ENCODE measurements at regions not wholly inside any gene's neighbourhood (a gene's known extent, or its start where the extent isn't known, plus 50 kb on each side); places are given as distances from the start of the nearest gene placed in this dataset.

- no peaks in the 10 kb centered on the region for H3K36me3 ChIP-seq (ENCODE audit: control insufficient read depth, insufficient read depth, low read length)
- no peak overlapping the region for H3K27ac ChIP-seq (ENCODE audit: low read length)
- no peaks in the 10 kb centered on the region for H3K9me3 ChIP-seq (ENCODE audit: control insufficient read depth, insufficient read depth, low read depth, low read length)
- in situ Hi-C loops (cut with HindIII; ENCODE audit: low pct_unique_long_range_greater_than_20kb, low sequenced_read_pairs) (no loop called here), intact Hi-C loops (cut with micrococcal nuclease; ENCODE audit: unreplicated experiment) (no loop called here)
- ChIA-PET POLR2A (no interaction called here), CTCF (interaction anchor here (0.6 kb wide), 1 partner anchor 447 kb away, joined by 4 read pairs; no protein-coding TSS in a partner anchor)
- no peak overlapping the region for H3K4me3 ChIP-seq (ENCODE audit: low read depth in 2 of 2, low read length in 2 of 2)
- peaks cover 42% of the 10 kb centered on the region for H3K4me1 ChIP-seq (ENCODE audit: control insufficient read depth, insufficient read depth, low read length)
- no TSS peak for BruUV-seq (replicated peaks)
- DNase-seq (ENCODE audit: low read depth, low spot score) (no peak), ATAC-seq (no peak)
- TF ChIP-seq POLR2AphosphoS5 (IDR thresholded peaks at IDR 0.05; ENCODE audit: low read depth, low read length) = no peak
- no peak for TF ChIP-seq TCF7L2 (IDR thresholded peaks at IDR 0.05; ENCODE audit: low read depth, low read length)
- no peak for TF ChIP-seq SIN3A (IDR thresholded peaks at IDR 0.05; ENCODE audit: borderline replicate concordance, insufficient read depth, low read depth, low read length)
- TF ChIP-seq, protein P1, sequence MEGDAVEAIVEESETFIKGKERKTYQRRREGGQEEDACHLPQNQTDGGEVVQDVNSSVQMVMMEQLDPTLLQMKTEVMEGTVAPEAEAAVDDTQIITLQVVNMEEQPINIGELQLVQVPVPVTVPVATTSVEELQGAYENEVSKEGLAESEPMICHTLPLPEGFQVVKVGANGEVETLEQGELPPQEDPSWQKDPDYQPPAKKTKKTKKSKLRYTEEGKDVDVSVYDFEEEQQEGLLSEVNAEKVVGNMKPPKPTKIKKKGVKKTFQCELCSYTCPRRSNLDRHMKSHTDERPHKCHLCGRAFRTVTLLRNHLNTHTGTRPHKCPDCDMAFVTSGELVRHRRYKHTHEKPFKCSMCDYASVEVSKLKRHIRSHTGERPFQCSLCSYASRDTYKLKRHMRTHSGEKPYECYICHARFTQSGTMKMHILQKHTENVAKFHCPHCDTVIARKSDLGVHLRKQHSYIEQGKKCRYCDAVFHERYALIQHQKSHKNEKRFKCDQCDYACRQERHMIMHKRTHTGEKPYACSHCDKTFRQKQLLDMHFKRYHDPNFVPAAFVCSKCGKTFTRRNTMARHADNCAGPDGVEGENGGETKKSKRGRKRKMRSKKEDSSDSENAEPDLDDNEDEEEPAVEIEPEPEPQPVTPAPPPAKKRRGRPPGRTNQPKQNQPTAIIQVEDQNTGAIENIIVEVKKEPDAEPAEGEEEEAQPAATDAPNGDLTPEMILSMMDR (IDR thresholded peaks at IDR 0.05) = no peak
- TF ChIP-seq REST (IDR thresholded peaks at IDR 0.05; ENCODE audit: insufficient read depth in 1 of 2, low read depth in 2 of 2, low read length in 1 of 2) = no peak
- no peaks in the 10 kb centered on the region for H3K27me3 ChIP-seq (ENCODE audit: control insufficient read depth, insufficient read depth, low read length)
Observed at GRCh38 chr15:69990566-69991421, 106.9 kb downstream of the TLE3 start.

GRCh38 chr15:69991551-69991980 is 106.2 kb downstream of the TLE3 start:
- POLR2A ChIA-PET = no interaction called here

More at GRCh38 chr15:69991551-69991980, 106.2 kb downstream of the TLE3 start:
- Histone ChIP-seq H3K27me3 (ENCODE audit: control insufficient read depth, insufficient read depth, low read length) (no peaks in the 10 kb centered on the region), H3K4me1 (ENCODE audit: control insufficient read depth, insufficient read depth, low read length) (peaks cover 35% of the 10 kb centered on the region), H3K36me3 (ENCODE audit: control insufficient read depth, insufficient read depth, low read length) (no peaks in the 10 kb centered on the region), H3K9me3 (ENCODE audit: control insufficient read depth, insufficient read depth, low read depth, low read length) (no peaks in the 10 kb centered on the region), H3K27ac (ENCODE audit: low read length) (no peak overlapping the region), H3K4me3 (ENCODE audit: low read depth in 2 of 2, low read length in 2 of 2) (no peak overlapping the region)
- TF ChIP-seq TCF7L2 (IDR thresholded peaks at IDR 0.05; ENCODE audit: low read depth, low read length) = no peak
- no peak for TF ChIP-seq POLR2AphosphoS5 (IDR thresholded peaks at IDR 0.05; ENCODE audit: low read depth, low read length)
- no peak for TF ChIP-seq REST (IDR thresholded peaks at IDR 0.05; ENCODE audit: insufficient read depth in 1 of 2, low read depth in 2 of 2, low read length in 1 of 2)
- TF ChIP-seq, protein P1 (IDR thresholded peaks at IDR 0.05) = no peak
- TF ChIP-seq SIN3A (IDR thresholded peaks at IDR 0.05; ENCODE audit: borderline replicate concordance, insufficient read depth, low read depth, low read length) = no peak
- BruUV-seq (replicated peaks) = no TSS peak
- intact Hi-C loops (cut with micrococcal nuclease; ENCODE audit: unreplicated experiment) = no loop called here
- DNase-seq (ENCODE audit: low read depth, low spot score) = no peak
- in situ Hi-C loops (cut with HindIII; ENCODE audit: low pct_unique_long_range_greater_than_20kb, low sequenced_read_pairs) = no loop called here
- no peak for ATAC-seq
- CTCF ChIA-PET = interaction anchor here (0.6 kb wide), 1 partner anchor 447 kb away, joined by 4 read pairs; no protein-coding TSS in a partner anchor
